ENCODE measurements at regions not wholly inside any gene's neighbourhood (a gene's known extent, or its start where the extent isn't known, plus 50 kb on each side); places are given as distances from the start of the nearest gene placed in this dataset.
"Not testable (repeated sequence)": the region's sequence is repeated elsewhere in the genome, so short reads cannot be mapped to it uniquely, and the experiment has no call there.

GRCh38 chr2:163893444-163893843 is 157.6 kb upstream of the FIGN start:
- not testable (repeated sequence) for TF ChIP-seq CTCF, POLR2A, POLR2AphosphoS5 (IDR thresholded peaks at IDR 0.05)
